ENCODE measurements at regions not wholly inside any gene's neighbourhood (a gene's known extent, or its start where the extent isn't known, plus 50 kb on each side); places are given as distances from the start of the nearest gene placed in this dataset.

GRCh38 chr7:116316838-116317628 is 106.7 kb downstream of the TES start (continued):
- TF ChIP-seq IRF5 (IDR thresholded peaks at IDR 0.05; ENCODE audit: borderline replicate concordance) (no peak), EP300 (IDR thresholded peaks at IDR 0.05; ENCODE audit: borderline replicate concordance in 1 of 2, control insufficient read depth in 1 of 2, low read depth in 2 of 2, low read length in 2 of 2) (0 out of 4 replicates have a peak, but pooled peaks of 1 of the 2 experiments have one; percentile 18), SREBF1 (IDR thresholded peaks at IDR 0.05; ENCODE audit: low read length) (no peak), ZNF24 (IDR thresholded peaks at IDR 0.05) (peak; percentile 85), BCL11A (IDR thresholded peaks at IDR 0.05; ENCODE audit: low read depth, low read length) (peak; percentile 39; the same call in 1 of the 2 replicates), NFIC (IDR thresholded peaks at IDR 0.05; ENCODE audit: low read depth, low read length) (peak; percentile 42), HDAC2 (IDR thresholded peaks at IDR 0.05) (no peak), ATF2 (IDR thresholded peaks at IDR 0.05; ENCODE audit: low read length) (0 out of 2 replicates have a peak, but pooled peaks have one; percentile 59), POLR2AphosphoS2 (IDR thresholded peaks at IDR 0.05; ENCODE audit: low read depth, low read length) (no peak), TCF12 (IDR thresholded peaks at IDR 0.05; ENCODE audit: low read depth, low read length) (0 out of 2 replicates have a peak, but pooled peaks have one; percentile 5)

- Histone ChIP-seq H3K4me2 (ENCODE audit: control insufficient read depth, insufficient read depth) (no peak overlapping the region), H2AFZ (ENCODE audit: control insufficient read depth, low read depth, low read length) (no peak overlapping the region), H3K9ac (ENCODE audit: control insufficient read depth, insufficient read depth, low read length) (no peak overlapping the region), H3K27ac (ENCODE audit: control insufficient read depth, insufficient read depth) (no peak overlapping the region), H3K4me3 (no peak overlapping the region), H3K9me3 (replicated peaks; ENCODE audit: control insufficient read depth, insufficient read depth, low read length) (no peaks in the 10 kb centered on the region; the same call in 2 of the 3 replicates), H4K20me1 (ENCODE audit: control insufficient read depth, insufficient read depth) (no peaks in the 10 kb centered on the region), H3K36me3 (ENCODE audit: control insufficient read depth in 2 of 2, insufficient read depth in 2 of 2, low read length in 1 of 2) (no peaks in the 10 kb centered on the region), H3K27me3 (replicated peaks in 1 of 2; ENCODE audit: control insufficient read depth in 2 of 2, insufficient read depth in 2 of 2, low read length in 1 of 2) (no peaks in the 10 kb centered on the region), H3K4me1 (ENCODE audit: control insufficient read depth, insufficient read depth, low read length) (peaks cover 15% of the 10 kb centered on the region), H3K79me2 (ENCODE audit: control insufficient read depth, insufficient read depth, low read length) (no peaks in the 10 kb centered on the region)
- RAD21 ChIA-PET (ENCODE audit: unreplicated experiment): no interaction called here
- no peak for ATAC-seq
- no peak for TF ChIP-seq SP1 (IDR thresholded peaks at IDR 0.05; ENCODE audit: low read depth, low read length)
- TF ChIP-seq, protein P1, sequence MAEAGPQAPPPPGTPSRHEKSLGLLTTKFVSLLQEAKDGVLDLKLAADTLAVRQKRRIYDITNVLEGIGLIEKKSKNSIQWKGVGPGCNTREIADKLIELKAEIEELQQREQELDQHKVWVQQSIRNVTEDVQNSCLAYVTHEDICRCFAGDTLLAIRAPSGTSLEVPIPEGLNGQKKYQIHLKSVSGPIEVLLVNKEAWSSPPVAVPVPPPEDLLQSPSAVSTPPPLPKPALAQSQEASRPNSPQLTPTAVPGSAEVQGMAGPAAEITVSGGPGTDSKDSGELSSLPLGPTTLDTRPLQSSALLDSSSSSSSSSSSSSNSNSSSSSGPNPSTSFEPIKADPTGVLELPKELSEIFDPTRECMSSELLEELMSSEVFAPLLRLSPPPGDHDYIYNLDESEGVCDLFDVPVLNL (IDR thresholded peaks at IDR 0.05; ENCODE audit: low read depth, low read length): no peak
- TF ChIP-seq ZZZ3 (IDR thresholded peaks at IDR 0.05; ENCODE audit: control insufficient read depth, insufficient read length, low read depth): no peak
- no peak for TF ChIP-seq CBX5 (IDR thresholded peaks at IDR 0.05; ENCODE audit: low read depth)
- TF ChIP-seq NKRF (conservative IDR thresholded peaks at IDR 0.05): no peak
- in situ Hi-C loops (cut with MboI): no loop called here
- CTCF ChIA-PET: no interaction called here
- intact Hi-C loops (cut with micrococcal nuclease; ENCODE audit: unreplicated experiment): loop anchor here (2.0 kb wide), 1 partner anchor 259 kb away; no protein-coding TSS in a partner anchor
- POLR2A ChIA-PET: no interaction called here
- BruUV-seq (replicated peaks): no TSS peak
- 67% methylated on average over 4 of the region's 4 CpGs for WGBS (ENCODE audit: insufficient coverage, insufficient replicate concordance, low lambda C conversion rate, missing lambda C conversion rate)
- SMC1A ChIA-PET (ENCODE audit: uncharacterized antibody, unreplicated experiment): no interaction called here
- DNase-seq (ENCODE audit: low read depth, low spot score): no peak
- no peak for FAIRE-seq
Observed at GRCh38 chr7:116317907-116318306, 107.6 kb downstream of the TES start.
